Kidney (tissue), 13 donors: ENCODE measurements at regions not wholly inside any gene's neighbourhood (a gene's known extent, or its start where the extent isn't known, plus 50 kb on each side); places are given as distances from the start of the nearest gene placed in this dataset.

Experiments
- DNase-seq, 5 donors: peaks; one replicate each; pipeline ENCODE4 v3.0.0-alpha.2; 2013 to 2020
- FAIRE-seq: peaks from 2 replicates; lab custom pipeline; 2012; peaks lifted over from hg19 to GRCh38; lab: Jason Lieb, UNC
- H3K27ac ChIP-seq, 2 donors: one replicate each; pipeline ENCODE4 v1.7.0; 2013; ENCODE audit warnings: low read depth in 2 of 2, low read length in 2 of 2, inconsistent platforms in 1 of 2
- H3K27me3 ChIP-seq: one replicate; pipeline ENCODE4 v1.7.1; 2013; ENCODE audit warnings: low read length, inconsistent platforms; ENCODE audit not compliant: control insufficient read depth, insufficient read depth
- H3K36me3 ChIP-seq, 3 donors: one replicate each; pipeline versions ENCODE4 v1.7.0 to v1.7.1; 2013; ENCODE audit warnings: low read length in 3 of 3, control low read depth in 1 of 3, inconsistent platforms in 1 of 3; ENCODE audit not compliant: insufficient read depth in 3 of 3, control insufficient read depth in 2 of 3
- H3K4me1 ChIP-seq, 3 donors: one replicate each; pipeline versions ENCODE4 v1.7.0 to v1.7.1; 2013; ENCODE audit warnings: low read length in 3 of 3, inconsistent platforms in 1 of 3, low read depth in 1 of 3; ENCODE audit not compliant: control insufficient read depth in 2 of 3, insufficient read depth in 2 of 3
- H3K4me3 ChIP-seq, 3 donors: one replicate each; pipeline versions ENCODE4 v1.7.0 to v1.8.1; 2013; ENCODE audit warnings: low read length in 3 of 3, control low read depth in 1 of 3, inconsistent platforms in 1 of 3
- H3K9ac ChIP-seq, 3 donors: one replicate each; pipeline versions ENCODE4 v1.7.0 to v1.7.1; 2013; ENCODE audit warnings: low read length in 3 of 3, control low read depth in 1 of 3, inconsistent platforms in 1 of 3
- H3K9me3 ChIP-seq, 3 donors: one replicate each; pipeline versions ENCODE4 v1.7.0 to v1.7.1; 2013; ENCODE audit warnings: low read length in 3 of 3, control low read depth in 1 of 3, inconsistent platforms in 1 of 3; ENCODE audit not compliant: control insufficient read depth in 2 of 3, insufficient read depth in 1 of 3
- intact Hi-C: fragments of 100-400 bp; cut with DNase I; formaldehyde crosslinking; loops from one replicate; pipeline ENCODE4 v1.11.1; 2022
- TF ChIP-seq, protein P1 (sequence below): IDR thresholded peaks from 3 replicates; pipeline ENCODE4 v1.5.1; 2012; ENCODE audit warnings: mild to moderate bottlenecking, moderate library complexity, borderline replicate concordance; ENCODE audit not compliant: insufficient read depth; ENCODE audit errors: extremely low read depth
- donor health status: control.
- donor health status: control.
- donor health status: control.
- donor health status: control.
- donor health status: control.
- donor health status: DM: yes; HTN: yes; CAD: no.
- donor health status: Normal renal cell carcinoma (clear cell type).

DNA sequence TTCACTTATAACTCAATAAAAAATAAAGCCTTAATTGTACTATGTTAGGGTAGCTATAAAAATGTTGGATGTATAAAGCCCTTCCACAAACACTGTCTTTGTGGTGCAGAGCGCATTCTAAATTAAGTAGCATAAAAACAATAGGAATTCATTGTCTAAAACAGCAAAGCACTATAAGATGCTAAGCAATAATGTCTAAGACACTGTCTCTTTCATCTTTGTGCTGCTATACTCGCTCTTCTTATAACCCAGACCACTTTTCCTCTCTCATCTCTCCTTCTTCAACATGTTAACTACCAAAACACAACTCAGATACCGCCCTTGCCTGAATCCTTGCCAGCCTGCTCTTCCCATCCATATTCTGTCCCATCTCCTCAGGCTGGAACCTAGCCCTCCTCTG lies 170.0 kb downstream of the CENPC start:
- H3K4me3 ChIP-seq: no peak overlapping the region
- no peak overlapping the region for H3K27ac ChIP-seq
- intact Hi-C loops: no loop called here
- no peaks in the 10 kb centered on the region for H3K9me3 ChIP-seq
- H3K27me3 ChIP-seq: no peaks in the 10 kb centered on the region
- TF ChIP-seq, protein P1, sequence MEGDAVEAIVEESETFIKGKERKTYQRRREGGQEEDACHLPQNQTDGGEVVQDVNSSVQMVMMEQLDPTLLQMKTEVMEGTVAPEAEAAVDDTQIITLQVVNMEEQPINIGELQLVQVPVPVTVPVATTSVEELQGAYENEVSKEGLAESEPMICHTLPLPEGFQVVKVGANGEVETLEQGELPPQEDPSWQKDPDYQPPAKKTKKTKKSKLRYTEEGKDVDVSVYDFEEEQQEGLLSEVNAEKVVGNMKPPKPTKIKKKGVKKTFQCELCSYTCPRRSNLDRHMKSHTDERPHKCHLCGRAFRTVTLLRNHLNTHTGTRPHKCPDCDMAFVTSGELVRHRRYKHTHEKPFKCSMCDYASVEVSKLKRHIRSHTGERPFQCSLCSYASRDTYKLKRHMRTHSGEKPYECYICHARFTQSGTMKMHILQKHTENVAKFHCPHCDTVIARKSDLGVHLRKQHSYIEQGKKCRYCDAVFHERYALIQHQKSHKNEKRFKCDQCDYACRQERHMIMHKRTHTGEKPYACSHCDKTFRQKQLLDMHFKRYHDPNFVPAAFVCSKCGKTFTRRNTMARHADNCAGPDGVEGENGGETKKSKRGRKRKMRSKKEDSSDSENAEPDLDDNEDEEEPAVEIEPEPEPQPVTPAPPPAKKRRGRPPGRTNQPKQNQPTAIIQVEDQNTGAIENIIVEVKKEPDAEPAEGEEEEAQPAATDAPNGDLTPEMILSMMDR: no peak
- DNase-seq (no peak), FAIRE-seq (no peak)
- H3K36me3 ChIP-seq: no peaks in the 10 kb centered on the region
- no peak overlapping the region for H3K9ac ChIP-seq
- no peaks in the 10 kb centered on the region for H3K4me1 ChIP-seq

DNA sequence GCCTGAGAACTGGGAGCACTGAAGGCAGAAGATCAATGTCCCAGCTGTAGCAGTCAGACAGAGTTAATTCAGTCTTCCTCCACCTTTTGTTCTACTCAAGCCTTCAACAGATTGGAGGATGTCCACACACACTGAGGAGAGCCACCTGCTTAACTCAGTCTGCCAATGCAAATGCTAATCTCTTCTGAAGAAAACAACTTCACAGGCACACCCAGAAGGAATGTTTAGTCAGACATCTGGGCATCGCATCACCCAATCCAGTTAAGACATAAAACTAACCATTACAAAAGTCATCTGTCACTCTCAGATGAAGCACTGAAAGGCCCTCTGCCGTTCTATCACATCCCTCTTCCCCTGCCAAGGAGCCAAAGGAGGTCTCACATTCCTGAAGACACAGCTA lies 173.7 kb downstream of the CENPC start:
- H3K4me1 ChIP-seq: no peaks in the 10 kb centered on the region
- DNase-seq (no peak), FAIRE-seq (no peak)
- H3K27ac ChIP-seq: no peak overlapping the region
- H3K4me3 ChIP-seq: no peak overlapping the region
- no peaks in the 10 kb centered on the region for H3K36me3 ChIP-seq
- no peaks in the 10 kb centered on the region for H3K9me3 ChIP-seq
- TF ChIP-seq, protein P1: no peak
- H3K9ac ChIP-seq: no peak overlapping the region
- H3K27me3 ChIP-seq: no peaks in the 10 kb centered on the region
- intact Hi-C loops: no loop called here

DNA sequence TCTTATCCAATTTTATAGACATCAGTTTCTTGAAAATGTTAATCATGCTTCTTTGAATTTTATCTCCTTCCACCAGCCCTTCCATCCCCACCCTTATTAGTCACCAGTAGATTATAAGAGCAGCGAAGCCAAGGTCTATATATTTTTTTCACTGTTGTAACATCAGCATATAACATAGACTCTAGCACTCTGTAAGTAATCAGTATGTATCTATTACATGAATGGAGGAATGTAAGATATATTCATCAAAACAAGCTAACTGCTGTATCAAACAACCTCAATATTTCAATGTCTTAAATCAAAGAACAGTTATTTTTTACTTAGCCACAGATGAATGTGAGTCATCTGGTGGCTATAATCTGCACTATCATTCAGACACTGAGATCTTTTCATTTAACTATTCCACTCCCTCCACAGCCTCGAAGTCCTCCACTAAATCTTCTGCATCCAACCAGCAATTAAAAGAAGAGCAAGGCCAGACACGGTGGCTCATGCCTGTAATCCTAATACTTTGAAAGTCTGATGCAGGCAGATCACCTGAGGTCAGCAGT lies 178.9 kb downstream of the CENPC start:
- TF ChIP-seq, protein P1: no peak
- H3K4me3 ChIP-seq: no peak overlapping the region
- DNase-seq (no peak), FAIRE-seq (no peak)
- H3K27me3 ChIP-seq: no peaks in the 10 kb centered on the region
- H3K27ac ChIP-seq: no peak overlapping the region
- no peaks in the 10 kb centered on the region for H3K9me3 ChIP-seq
- H3K9ac ChIP-seq: no peak overlapping the region
- intact Hi-C loops: no loop called here
- H3K36me3 ChIP-seq: no peaks in the 10 kb centered on the region
- H3K4me1 ChIP-seq: no peaks in the 10 kb centered on the region
